Muscle layer of duodenum (tissue), 2 donors: ENCODE measurements at regions not wholly inside any gene's neighbourhood (a gene's known extent, or its start where the extent isn't known, plus 50 kb on each side); places are given as distances from the start of the nearest gene placed in this dataset.
"Not testable (repeated sequence)": the region's sequence is repeated elsewhere in the genome, so short reads cannot be mapped to it uniquely, and the experiment has no call there.

Experiments used
- H3K27ac ChIP-seq: one replicate; pipeline ENCODE4 v1.7.0; 2013; ENCODE audit warnings: mild to moderate bottlenecking, low read length
- H3K27me3 ChIP-seq: one replicate; pipeline ENCODE4 v1.7.0; 2013; ENCODE audit warnings: low read depth, mild to moderate bottlenecking, control low read depth, low read length
- H3K36me3 ChIP-seq, 2 donors: one replicate each; pipeline ENCODE4 v1.7.0; 2013; ENCODE audit warnings: low read length in 2 of 2, control low read depth in 1 of 2, mild to moderate bottlenecking in 1 of 2; ENCODE audit not compliant: insufficient read depth in 2 of 2, control insufficient read depth in 1 of 2
- H3K4me1 ChIP-seq, 2 donors: one replicate each; pipeline ENCODE4 v1.7.0; 2013; ENCODE audit warnings: low read length in 2 of 2, mild to moderate bottlenecking in 2 of 2, control low read depth in 1 of 2, moderate library complexity in 1 of 2; ENCODE audit not compliant: insufficient read depth in 2 of 2, control insufficient read depth in 1 of 2
- H3K4me3 ChIP-seq, 2 donors: one replicate each; pipeline ENCODE4 v1.7.0; 2013; ENCODE audit warnings: low read length in 2 of 2, low read depth in 1 of 2, mild to moderate bottlenecking in 1 of 2
- H3K9me3 ChIP-seq, 2 donors: one replicate each; pipeline ENCODE4 v1.7.0; 2013; ENCODE audit warnings: low read length in 2 of 2, control low read depth in 1 of 2, mild to moderate bottlenecking in 1 of 2; ENCODE audit not compliant: control insufficient read depth in 1 of 2
- donor health status: healthy.

GRCh38 chr4:110867981-110868720, 245.3 kb upstream of the PITX2 start:
- H3K27me3 ChIP-seq = no peaks in the 10 kb centered on the region
- no peaks in the 10 kb centered on the region for H3K9me3 ChIP-seq
- H3K36me3 ChIP-seq = no peaks in the 10 kb centered on the region
- H3K27ac ChIP-seq = no peak overlapping the region
- no peak overlapping the region for H3K4me3 ChIP-seq
- no peaks in the 10 kb centered on the region for H3K4me1 ChIP-seq

GRCh38 chr4:110869114-110869513, 246.2 kb upstream of the PITX2 start:
- Histone ChIP-seq H3K36me3 (no peaks in the 10 kb centered on the region), H3K27me3 (no peaks in the 10 kb centered on the region), H3K4me3 (no peak overlapping the region), H3K4me1 (no peaks in the 10 kb centered on the region), H3K9me3 (no peaks in the 10 kb centered on the region), H3K27ac (no peak overlapping the region)

GRCh38 chr4:110869862-110870572, 247.1 kb upstream of the PITX2 start:
- no peaks in the 10 kb centered on the region for H3K36me3 ChIP-seq
- no peaks in the 10 kb centered on the region for H3K9me3 ChIP-seq
- no peaks in the 10 kb centered on the region for H3K27me3 ChIP-seq
- H3K4me3 ChIP-seq = no peak overlapping the region
- H3K27ac ChIP-seq = peak overlapping the region; percentile 1
- H3K4me1 ChIP-seq = no peaks in the 10 kb centered on the region

- H3K27ac ChIP-seq, H3K27me3 ChIP-seq, H3K4me1 ChIP-seq, H3K9me3 ChIP-seq, H3K36me3 ChIP-seq, H3K4me3 ChIP-seq: not testable (repeated sequence)
These were observed 253.3 kb upstream of the PITX2 start for GRCh38 chr4:110876214-110876613.

GRCh38 chr4:110876866-110877265, 254.0 kb upstream of the PITX2 start:
- H3K36me3 ChIP-seq = no peaks in the 10 kb centered on the region
- H3K27ac ChIP-seq = no peak overlapping the region
- H3K27me3 ChIP-seq = peaks cover 3% of the 10 kb centered on the region
- H3K4me1 ChIP-seq = no peaks in the 10 kb centered on the region
- H3K4me3 ChIP-seq = no peak overlapping the region
- no peaks in the 10 kb centered on the region for H3K9me3 ChIP-seq

- Histone ChIP-seq H3K27ac (no peak overlapping the region), H3K4me3 (no peak overlapping the region), H3K36me3 (no peaks in the 10 kb centered on the region), H3K9me3 (no peaks in the 10 kb centered on the region), H3K27me3 (peaks cover 3% of the 10 kb centered on the region), H3K4me1 (no peaks in the 10 kb centered on the region)
These were observed 255.0 kb upstream of the PITX2 start for GRCh38 chr4:110877778-110878370.

- H3K9me3 ChIP-seq = no peaks in the 10 kb centered on the region
- no peaks in the 10 kb centered on the region for H3K4me1 ChIP-seq
- no peaks in the 10 kb centered on the region for H3K36me3 ChIP-seq
- H3K4me3 ChIP-seq = no peak overlapping the region
- H3K27me3 ChIP-seq = peaks cover 3% of the 10 kb centered on the region
- no peak overlapping the region for H3K27ac ChIP-seq
These were observed 255.5 kb upstream of the PITX2 start for GRCh38 chr4:110878413-110878812.

GRCh38 chr4:110878956-110879355, 256.1 kb upstream of the PITX2 start:
- H3K9me3 ChIP-seq = no peaks in the 10 kb centered on the region
- peaks cover 3% of the 10 kb centered on the region for H3K27me3 ChIP-seq
- H3K36me3 ChIP-seq = no peaks in the 10 kb centered on the region
- H3K27ac ChIP-seq = no peak overlapping the region
- no peaks in the 10 kb centered on the region for H3K4me1 ChIP-seq
- no peak overlapping the region for H3K4me3 ChIP-seq

- H3K27ac ChIP-seq = no peak overlapping the region
- H3K4me3 ChIP-seq = no peak overlapping the region
- no peaks in the 10 kb centered on the region for H3K9me3 ChIP-seq
- H3K4me1 ChIP-seq = no peaks in the 10 kb centered on the region
- no peaks in the 10 kb centered on the region for H3K27me3 ChIP-seq
- no peaks in the 10 kb centered on the region for H3K36me3 ChIP-seq
These were observed 263.4 kb upstream of the PITX2 start for GRCh38 chr4:110886270-110886669.

GRCh38 chr4:110886856-110887255, 264.0 kb upstream of the PITX2 start:
- Histone ChIP-seq H3K27ac (no peak overlapping the region), H3K36me3 (no peaks in the 10 kb centered on the region), H3K4me3 (no peak overlapping the region), H3K27me3 (no peaks in the 10 kb centered on the region), H3K4me1 (no peaks in the 10 kb centered on the region), H3K9me3 (no peaks in the 10 kb centered on the region)

GRCh38 chr4:110897784-110898183, 274.9 kb upstream of the PITX2 start:
- Histone ChIP-seq H3K4me1 (peaks cover 0 to 7% of the 10 kb centered on the region in 2 donors), H3K27ac (no peak overlapping the region), H3K36me3 (no peaks in the 10 kb centered on the region), H3K27me3 (no peaks in the 10 kb centered on the region), H3K9me3 (no peaks in the 10 kb centered on the region), H3K4me3 (no peak overlapping the region)
